ENCODE measurements at regions not wholly inside any gene's neighbourhood (a gene's known extent, or its start where the extent isn't known, plus 50 kb on each side); places are given as distances from the start of the nearest gene placed in this dataset.

GRCh38 chr14:71692496-71692895 is 239.7 kb upstream of the RGS6 start:
- DNase-seq: no peak

- DNase-seq: no peak
Measured at GRCh38 chr14:71693381-71693780, 238.8 kb upstream of the RGS6 start.

- no peak for DNase-seq
Measured at GRCh38 chr14:71694591-71695530, 237.4 kb upstream of the RGS6 start.

GRCh38 chr14:71695611-71696350 is 236.4 kb upstream of the RGS6 start:
- no peak for DNase-seq

- DNase-seq: no peak
Measured at GRCh38 chr14:71698027-71698426, 234.2 kb upstream of the RGS6 start.

- peak; percentile 42 for DNase-seq
Measured at GRCh38 chr14:71698673-71699072, 233.6 kb upstream of the RGS6 start.

GRCh38 chr14:71701990-71702389 is 230.2 kb upstream of the RGS6 start:
- DNase-seq: no peak

- DNase-seq: no peak
Measured at GRCh38 chr14:71702786-71703185, 229.4 kb upstream of the RGS6 start.

- DNase-seq: peak; percentile 87
Measured at GRCh38 chr14:71703477-71703876, 228.8 kb upstream of the RGS6 start.

GRCh38 chr14:71704210-71704609 is 228.0 kb upstream of the RGS6 start:
- no peak for DNase-seq

GRCh38 chr14:71705460-71705859 is 226.8 kb upstream of the RGS6 start:
- no peak for DNase-seq

GRCh38 chr14:71709076-71709475 is 223.2 kb upstream of the RGS6 start:
- no peak for DNase-seq

- no peak for DNase-seq
Measured at GRCh38 chr14:71709987-71710386, 222.2 kb upstream of the RGS6 start.

- DNase-seq: no peak
Measured at GRCh38 chr14:71711125-71711524, 221.1 kb upstream of the RGS6 start.

- DNase-seq: no peak
Measured at GRCh38 chr14:71711619-71712018, 220.6 kb upstream of the RGS6 start.

- DNase-seq: no peak
Measured at GRCh38 chr14:71712478-71712877, 219.8 kb upstream of the RGS6 start.

- no peak for DNase-seq
Measured at GRCh38 chr14:71713016-71713415, 219.2 kb upstream of the RGS6 start.

- DNase-seq: no peak
Measured at GRCh38 chr14:71713451-71713850, 218.8 kb upstream of the RGS6 start.

- no peak for DNase-seq
Measured at GRCh38 chr14:71714225-71714624, 218.0 kb upstream of the RGS6 start.

GRCh38 chr14:71716041-71716772 is 216.0 kb upstream of the RGS6 start:
- DNase-seq: no peak

- peak; percentile 46 for DNase-seq
Measured at GRCh38 chr14:71720978-71721624, 211.1 kb upstream of the RGS6 start.

- no peak for DNase-seq
Measured at GRCh38 chr14:71721791-71722190, 210.4 kb upstream of the RGS6 start.

GRCh38 chr14:71722885-71723284 is 209.3 kb upstream of the RGS6 start:
- no peak for DNase-seq
